Naive thymus-derived CD4-positive, alpha-beta T cell (primary cell): ENCODE measurements at regions not wholly inside any gene's neighbourhood (a gene's known extent, or its start where the extent isn't known, plus 50 kb on each side); places are given as distances from the start of the nearest gene placed in this dataset.

Experiments used
- ATAC-seq: fragments of 150-1000 bp; cut with Tn5 transposase; 2 replicates; pipeline ENCODE4 v1.10.0; 2021; ENCODE audit warnings: mild to moderate bottlenecking, moderate library complexity
- CTCF ChIA-PET: fragments of 350-600 bp; sonication (Branson Sonifier 250); formaldehyde crosslinking; loops from one replicate; lab custom pipeline; 2021; ENCODE audit warnings: antibody characterized with exemption; lab: Charles Lee
- POLR2A ChIA-PET: fragments of 350-600 bp; sonication (Branson Sonifier 250); formaldehyde crosslinking; loops from one replicate; lab custom pipeline; 2021; ENCODE audit warnings: antibody characterized with exemption, inconsistent platforms; lab: Charles Lee
- DNase-seq, 9 donors: peaks; one replicate each; pipeline versions ENCODE4 v3.0.0 to v3.0.0-alpha.2; 2020 to 2022; ENCODE audit warnings: mixed read lengths in 1 of 9
- H3K27ac ChIP-seq: one replicate; pipeline ENCODE4 v1.7.0; 2013; ENCODE audit warnings: mild to moderate bottlenecking, low read depth, low read length, moderate library complexity
- H3K27me3 ChIP-seq, 2 donors: one replicate each; pipeline ENCODE4 v1.7.0; 2013; ENCODE audit warnings: low read length in 2 of 2, mild to moderate bottlenecking in 2 of 2, moderate library complexity in 2 of 2; ENCODE audit not compliant: control insufficient read depth in 2 of 2, insufficient read depth in 2 of 2
- H3K36me3 ChIP-seq, 3 experiments: 1 replicate in 2 of 3; 2 replicates in 1 of 3; pipeline ENCODE4 v1.7.0; 2013; ENCODE audit warnings: low read length in 3 of 3, mild to moderate bottlenecking in 3 of 3, moderate library complexity in 1 of 3; ENCODE audit not compliant: insufficient read depth in 3 of 3, control insufficient read depth in 2 of 3
- H3K4me1 ChIP-seq, 2 donors: one replicate each; pipeline ENCODE4 v1.7.0; 2013; ENCODE audit warnings: low read length in 2 of 2, mild to moderate bottlenecking in 2 of 2, moderate library complexity in 1 of 2; ENCODE audit not compliant: control insufficient read depth in 2 of 2, insufficient read depth in 2 of 2
- H3K4me3 ChIP-seq: 2 replicates; pipeline ENCODE4 v1.7.0; 2013; ENCODE audit warnings: mild to moderate bottlenecking, low read length
- H3K9me3 ChIP-seq, 3 experiments: 1 replicate in 2 of 3; 2 replicates in 1 of 3; pipeline ENCODE4 v1.7.0; 2013; ENCODE audit warnings: low read length in 3 of 3; ENCODE audit not compliant: control insufficient read depth in 2 of 3
- H3K27ac Mint-ChIP-seq, 9 donors: one replicate each; pipeline ENCODE4 v1.8.0; 2020 to 2022; ENCODE audit warnings: mixed read lengths in 9 of 9, mild to moderate bottlenecking in 8 of 9, moderate library complexity in 5 of 9, inconsistent platforms in 2 of 9
- H3K27me3 Mint-ChIP-seq, 5 donors: one replicate each; pipeline ENCODE4 v1.8.0; 2021 to 2022; ENCODE audit warnings: mixed read lengths in 5 of 5, mild to moderate bottlenecking in 1 of 5
- H3K36me3 Mint-ChIP-seq, 5 donors: one replicate each; pipeline ENCODE4 v1.8.0; 2020 to 2022; ENCODE audit warnings: mixed read lengths in 5 of 5, mild to moderate bottlenecking in 3 of 5, inconsistent platforms in 1 of 5
- H3K4me1 Mint-ChIP-seq, 7 donors: one replicate each; pipeline ENCODE4 v1.8.0; 2020 to 2022; ENCODE audit warnings: mixed read lengths in 7 of 7, mild to moderate bottlenecking in 3 of 7, inconsistent platforms in 1 of 7
- H3K4me3 Mint-ChIP-seq, 10 donors: one replicate each; pipeline ENCODE4 v1.8.0; 2020 to 2022; ENCODE audit warnings: mild to moderate bottlenecking in 10 of 10, mixed read lengths in 10 of 10, moderate library complexity in 6 of 10, inconsistent platforms in 2 of 10
- H3K9me3 Mint-ChIP-seq, 11 donors: one replicate each; pipeline ENCODE4 v1.8.0; 2020 to 2022; ENCODE audit warnings: mixed read lengths in 11 of 11, mild to moderate bottlenecking in 4 of 11, inconsistent platforms in 1 of 11, moderate library complexity in 1 of 11
- intact Hi-C, 2 donors: fragments of 100-400 bp; cut with micrococcal nuclease; formaldehyde crosslinking; loops; one replicate each; pipeline ENCODE4 v1.15.1; 2023

GRCh38 chr11:106479646-106480045 lies 402.2 kb downstream of the AASDHPPT start:
- ATAC-seq, result no peak
- Mint-ChIP-seq H3K4me1 (no peaks in the 10 kb centered on the region), H3K27me3 (no peaks in the 10 kb centered on the region), H3K9me3 (peaks cover 0 to 5% (median 0%) of the 10 kb centered on the region in 11 donors), H3K36me3 (no peaks in the 10 kb centered on the region), H3K4me3 (no peak overlapping the region), H3K27ac (no peak overlapping the region)
- H3K36me3 ChIP-seq, result no peaks in the 10 kb centered on the region
- H3K4me1 ChIP-seq, result no peaks in the 10 kb centered on the region
- intact Hi-C loops, result no loop called here
- CTCF ChIA-PET, result no interaction called here
- H3K9me3 ChIP-seq, result no peaks in the 10 kb centered on the region
- POLR2A ChIA-PET, result no interaction called here
- H3K4me3 ChIP-seq, result no peak overlapping the region
- H3K27me3 ChIP-seq, result no peaks in the 10 kb centered on the region
- DNase-seq, result no peak
- H3K27ac ChIP-seq, result no peak overlapping the region

DNA sequence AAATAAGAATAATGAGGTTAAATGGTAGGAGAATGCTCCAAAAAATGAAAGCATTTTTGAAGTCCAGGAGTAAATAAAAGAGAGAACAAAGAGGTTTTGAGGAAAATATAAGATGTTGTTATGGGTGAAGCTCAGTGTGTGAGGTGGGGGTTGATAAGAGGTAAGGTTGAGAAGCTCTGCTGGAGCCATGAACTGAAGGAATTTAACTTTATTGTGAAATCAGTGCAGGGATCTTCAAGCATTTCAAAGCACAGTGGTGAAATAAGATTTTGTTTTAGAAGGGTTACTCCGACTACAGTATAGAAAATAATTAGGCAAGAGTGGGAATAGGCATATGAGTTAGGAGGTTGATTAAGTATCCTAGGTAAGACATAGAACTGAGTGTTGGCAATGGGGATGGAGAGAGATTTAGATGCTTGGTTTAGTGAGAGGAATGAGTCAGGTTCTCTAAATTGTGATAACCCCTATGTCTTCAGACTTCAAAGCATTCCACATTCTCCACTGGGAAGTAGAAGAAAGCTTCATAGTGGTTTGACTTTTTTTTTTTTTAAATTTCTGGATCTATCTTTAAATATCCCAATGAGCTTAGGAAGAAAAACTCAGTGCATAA lies 403.2 kb downstream of the AASDHPPT start:
- intact Hi-C loops, result no loop called here
- no peaks in the 10 kb centered on the region for H3K4me1 Mint-ChIP-seq
- no peak overlapping the region for H3K27ac Mint-ChIP-seq
- DNase-seq, result no peak
- no peak overlapping the region for H3K4me3 ChIP-seq
- no peaks in the 10 kb centered on the region for H3K27me3 ChIP-seq
- peaks cover 0 to 5% (median 0%) of the 10 kb centered on the region in 11 donors for H3K9me3 Mint-ChIP-seq
- no peaks in the 10 kb centered on the region for H3K36me3 Mint-ChIP-seq
- H3K4me1 ChIP-seq, result no peaks in the 10 kb centered on the region
- ChIA-PET CTCF (no interaction called here), POLR2A (no interaction called here)
- H3K9me3 ChIP-seq, result no peaks in the 10 kb centered on the region
- no peak overlapping the region for H3K27ac ChIP-seq
- no peaks in the 10 kb centered on the region for H3K27me3 Mint-ChIP-seq
- no peak for ATAC-seq
- no peak overlapping the region for H3K4me3 Mint-ChIP-seq
- no peaks in the 10 kb centered on the region for H3K36me3 ChIP-seq

GRCh38 chr11:106482917-106483785 lies 405.7 kb downstream of the AASDHPPT start:
- H3K27me3 ChIP-seq, result no peaks in the 10 kb centered on the region
- no peak overlapping the region for H3K27ac ChIP-seq
- no peaks in the 10 kb centered on the region for H3K36me3 Mint-ChIP-seq
- intact Hi-C loops, result no loop called here
- no peaks in the 10 kb centered on the region for H3K4me1 ChIP-seq
- no peaks in the 10 kb centered on the region for H3K36me3 ChIP-seq
- H3K9me3 ChIP-seq, result no peaks in the 10 kb centered on the region
- no peak overlapping the region for H3K4me3 ChIP-seq
- no peak for DNase-seq
- H3K27me3 Mint-ChIP-seq, result no peaks in the 10 kb centered on the region
- peaks cover 0 to 5% (median 0%) of the 10 kb centered on the region in 11 donors for H3K9me3 Mint-ChIP-seq
- H3K4me1 Mint-ChIP-seq, result no peaks in the 10 kb centered on the region
- H3K27ac Mint-ChIP-seq, result no peak overlapping the region
- ATAC-seq, result no peak
- CTCF ChIA-PET, result no interaction called here
- H3K4me3 Mint-ChIP-seq, result no peak overlapping the region
- POLR2A ChIA-PET, result no interaction called here

DNA sequence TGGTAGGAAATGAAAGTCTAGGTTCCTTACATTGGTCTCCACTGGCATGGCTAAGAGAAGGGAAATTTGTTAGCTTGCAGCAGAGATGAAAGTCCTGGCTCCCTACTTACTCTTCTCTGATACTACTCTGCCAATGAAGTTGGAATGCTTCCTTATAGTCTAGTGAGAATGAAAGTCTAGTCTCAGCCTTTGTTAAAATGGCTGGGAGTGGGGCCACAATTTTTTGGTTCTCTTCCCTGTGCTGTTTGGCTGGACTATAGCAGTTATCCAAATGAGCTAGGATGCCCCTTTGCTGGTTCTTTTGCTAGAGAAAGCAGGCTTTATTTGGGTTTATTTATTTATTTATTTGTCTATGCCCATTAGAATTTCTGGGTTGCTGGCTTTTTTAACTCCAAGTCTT lies 414.3 kb downstream of the AASDHPPT start:
- Mint-ChIP-seq H3K27me3 (no peaks in the 10 kb centered on the region), H3K9me3 (peaks cover 0 to 20% (median 3%) of the 10 kb centered on the region in 11 donors), H3K36me3 (no peaks in the 10 kb centered on the region), H3K4me3 (no peak overlapping the region), H3K4me1 (no peaks in the 10 kb centered on the region), H3K27ac (no peak overlapping the region)
- no peak overlapping the region for H3K27ac ChIP-seq
- H3K4me1 ChIP-seq, result no peaks in the 10 kb centered on the region
- no peak overlapping the region for H3K4me3 ChIP-seq
- intact Hi-C loops, result no loop called here
- ChIA-PET POLR2A (no interaction called here), CTCF (no interaction called here)
- H3K9me3 ChIP-seq, result no peaks in the 10 kb centered on the region
- ATAC-seq, result no peak
- no peaks in the 10 kb centered on the region for H3K36me3 ChIP-seq
- DNase-seq, result no peak
- no peaks in the 10 kb centered on the region for H3K27me3 ChIP-seq

GRCh38 chr11:106493751-106494150 lies 416.3 kb downstream of the AASDHPPT start:
- ChIA-PET CTCF (no interaction called here), POLR2A (no interaction called here)
- intact Hi-C loops, result no loop called here
- DNase-seq (no peak), ATAC-seq (no peak)
- Histone ChIP-seq H3K9me3 (no peaks in the 10 kb centered on the region), H3K27ac (no peak overlapping the region), H3K4me3 (no peak overlapping the region), H3K36me3 (no peaks in the 10 kb centered on the region), H3K27me3 (no peaks in the 10 kb centered on the region), H3K4me1 (no peaks in the 10 kb centered on the region)
- Mint-ChIP-seq H3K4me3 (no peak overlapping the region), H3K27me3 (no peaks in the 10 kb centered on the region), H3K36me3 (no peaks in the 10 kb centered on the region), H3K27ac (no peak overlapping the region), H3K4me1 (no peaks in the 10 kb centered on the region), H3K9me3 (peaks cover 0 to 24% (median 5%) of the 10 kb centered on the region in 11 donors)

- Mint-ChIP-seq H3K27me3 (no peaks in the 10 kb centered on the region), H3K36me3 (no peaks in the 10 kb centered on the region), H3K4me3 (no peak overlapping the region), H3K27ac (no peak overlapping the region), H3K9me3 (peaks cover 0 to 24% (median 4%) of the 10 kb centered on the region in 11 donors), H3K4me1 (no peaks in the 10 kb centered on the region)
- ATAC-seq, result no peak
- DNase-seq, result no peak
- Histone ChIP-seq H3K36me3 (no peaks in the 10 kb centered on the region), H3K4me1 (no peaks in the 10 kb centered on the region), H3K4me3 (no peak overlapping the region), H3K27me3 (no peaks in the 10 kb centered on the region), H3K27ac (no peak overlapping the region), H3K9me3 (no peaks in the 10 kb centered on the region)
- ChIA-PET POLR2A (no interaction called here), CTCF (interaction anchor here (1.0 kb wide), 1 partner anchor 11 kb away, joined by 3 read pairs; no protein-coding TSS in a partner anchor)
- intact Hi-C loops, result no loop called here
These were observed 417.6 kb downstream of the AASDHPPT start for GRCh38 chr11:106495046-106495445.

- H3K9me3 ChIP-seq, result no peaks in the 10 kb centered on the region
- peaks cover 0 to 16% (median 3%) of the 10 kb centered on the region in 11 donors for H3K9me3 Mint-ChIP-seq
- no peaks in the 10 kb centered on the region for H3K27me3 ChIP-seq
- no peak for DNase-seq
- no peaks in the 10 kb centered on the region for H3K4me1 ChIP-seq
- H3K36me3 Mint-ChIP-seq, result no peaks in the 10 kb centered on the region
- H3K27ac Mint-ChIP-seq, result no peak overlapping the region
- POLR2A ChIA-PET, result no interaction called here
- H3K4me3 Mint-ChIP-seq, result no peak overlapping the region
- no peaks in the 10 kb centered on the region for H3K4me1 Mint-ChIP-seq
- no peak for ATAC-seq
- intact Hi-C loops, result no loop called here
- no peaks in the 10 kb centered on the region for H3K36me3 ChIP-seq
- no peak overlapping the region for H3K27ac ChIP-seq
- H3K27me3 Mint-ChIP-seq, result no peaks in the 10 kb centered on the region
- no peak overlapping the region for H3K4me3 ChIP-seq
- CTCF ChIA-PET, result no interaction called here
These were observed 419.2 kb downstream of the AASDHPPT start for GRCh38 chr11:106496677-106497076.
